ENCODE measurements at regions not wholly inside any gene's neighbourhood (a gene's known extent, or its start where the extent isn't known, plus 50 kb on each side); places are given as distances from the start of the nearest gene placed in this dataset.

DNA sequence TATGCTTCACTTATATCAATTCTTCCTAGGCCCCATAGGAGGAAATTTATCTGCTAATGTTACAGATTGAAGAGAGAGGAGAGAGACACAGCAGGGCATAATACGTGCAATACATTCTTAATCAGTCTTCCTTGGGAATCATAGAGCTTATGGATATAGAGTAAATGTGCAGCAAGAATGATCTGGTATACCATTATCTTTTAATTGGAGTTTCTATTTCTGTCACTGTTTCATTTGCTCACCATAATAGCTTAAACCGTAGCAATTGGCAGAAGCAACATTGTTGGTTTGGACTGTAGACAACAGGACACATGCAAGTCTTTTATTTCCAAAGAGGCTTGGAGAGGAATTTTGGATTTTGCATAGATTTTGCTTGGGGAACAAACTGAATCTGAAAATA, 68.1 kb upstream of the PCSK2 start:
- TF ChIP-seq, protein P1, sequence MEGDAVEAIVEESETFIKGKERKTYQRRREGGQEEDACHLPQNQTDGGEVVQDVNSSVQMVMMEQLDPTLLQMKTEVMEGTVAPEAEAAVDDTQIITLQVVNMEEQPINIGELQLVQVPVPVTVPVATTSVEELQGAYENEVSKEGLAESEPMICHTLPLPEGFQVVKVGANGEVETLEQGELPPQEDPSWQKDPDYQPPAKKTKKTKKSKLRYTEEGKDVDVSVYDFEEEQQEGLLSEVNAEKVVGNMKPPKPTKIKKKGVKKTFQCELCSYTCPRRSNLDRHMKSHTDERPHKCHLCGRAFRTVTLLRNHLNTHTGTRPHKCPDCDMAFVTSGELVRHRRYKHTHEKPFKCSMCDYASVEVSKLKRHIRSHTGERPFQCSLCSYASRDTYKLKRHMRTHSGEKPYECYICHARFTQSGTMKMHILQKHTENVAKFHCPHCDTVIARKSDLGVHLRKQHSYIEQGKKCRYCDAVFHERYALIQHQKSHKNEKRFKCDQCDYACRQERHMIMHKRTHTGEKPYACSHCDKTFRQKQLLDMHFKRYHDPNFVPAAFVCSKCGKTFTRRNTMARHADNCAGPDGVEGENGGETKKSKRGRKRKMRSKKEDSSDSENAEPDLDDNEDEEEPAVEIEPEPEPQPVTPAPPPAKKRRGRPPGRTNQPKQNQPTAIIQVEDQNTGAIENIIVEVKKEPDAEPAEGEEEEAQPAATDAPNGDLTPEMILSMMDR (IDR thresholded peaks at IDR 0.05; ENCODE audit: insufficient read depth, low read length, poor library complexity, severe bottlenecking), result no peak
- Histone ChIP-seq H3K4me3 (replicated peaks; ENCODE audit: low read depth, low read length) (no peak overlapping the region), H3K36me3 (ENCODE audit: control insufficient read depth, insufficient read depth, low read length) (no peaks in the 10 kb centered on the region), H3K27me3 (replicated peaks; ENCODE audit: control insufficient read depth, insufficient read depth, low read length) (no peaks in the 10 kb centered on the region)
- DNase-seq (ENCODE audit: extremely low read depth, insufficient read length), result no peak

DNA sequence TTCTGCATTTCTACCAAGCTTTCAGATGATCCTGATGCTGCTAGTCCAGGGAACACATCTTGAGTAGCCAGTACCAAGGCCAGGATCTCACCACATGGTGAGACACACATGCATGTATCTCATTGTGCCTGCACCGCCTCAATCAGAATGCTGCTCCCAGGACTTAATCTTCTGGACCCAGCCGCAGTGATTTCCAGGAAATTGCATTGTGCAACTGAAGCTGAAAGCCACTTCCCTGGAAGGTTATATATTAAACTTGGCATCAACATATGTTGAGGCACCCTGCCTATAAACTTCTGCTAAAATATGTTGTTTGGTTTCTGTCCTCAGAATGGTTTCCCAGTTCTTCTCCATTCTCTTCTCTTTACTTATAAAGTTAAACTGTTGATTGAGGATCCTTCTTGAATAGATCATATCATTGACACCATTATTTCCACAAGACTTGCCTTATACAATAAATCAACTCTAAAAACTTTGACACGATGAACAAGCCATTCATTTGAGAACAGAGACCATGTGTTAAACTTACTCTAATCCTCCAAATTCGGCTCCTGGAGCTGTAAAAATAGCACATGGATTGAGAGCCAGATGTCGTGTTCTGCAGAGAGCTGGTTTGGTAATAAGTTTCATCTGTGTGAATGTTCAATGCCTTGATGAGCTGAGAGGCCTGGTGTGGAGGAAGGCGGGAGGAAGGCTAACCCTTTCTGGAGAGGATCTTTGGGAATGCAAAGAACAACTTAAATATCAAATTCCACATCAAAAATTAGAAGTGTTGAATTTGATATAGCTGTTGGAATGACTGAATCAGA, 65.0 kb upstream of the PCSK2 start:
- DNase-seq (ENCODE audit: extremely low read depth, insufficient read length), result no peak
- Histone ChIP-seq H3K4me3 (replicated peaks; ENCODE audit: low read depth, low read length) (no peak overlapping the region), H3K36me3 (ENCODE audit: control insufficient read depth, insufficient read depth, low read length) (no peaks in the 10 kb centered on the region), H3K27me3 (replicated peaks; ENCODE audit: control insufficient read depth, insufficient read depth, low read length) (no peaks in the 10 kb centered on the region)
- TF ChIP-seq, protein P1 (IDR thresholded peaks at IDR 0.05; ENCODE audit: insufficient read depth, low read length, poor library complexity, severe bottlenecking), result no peak

DNA sequence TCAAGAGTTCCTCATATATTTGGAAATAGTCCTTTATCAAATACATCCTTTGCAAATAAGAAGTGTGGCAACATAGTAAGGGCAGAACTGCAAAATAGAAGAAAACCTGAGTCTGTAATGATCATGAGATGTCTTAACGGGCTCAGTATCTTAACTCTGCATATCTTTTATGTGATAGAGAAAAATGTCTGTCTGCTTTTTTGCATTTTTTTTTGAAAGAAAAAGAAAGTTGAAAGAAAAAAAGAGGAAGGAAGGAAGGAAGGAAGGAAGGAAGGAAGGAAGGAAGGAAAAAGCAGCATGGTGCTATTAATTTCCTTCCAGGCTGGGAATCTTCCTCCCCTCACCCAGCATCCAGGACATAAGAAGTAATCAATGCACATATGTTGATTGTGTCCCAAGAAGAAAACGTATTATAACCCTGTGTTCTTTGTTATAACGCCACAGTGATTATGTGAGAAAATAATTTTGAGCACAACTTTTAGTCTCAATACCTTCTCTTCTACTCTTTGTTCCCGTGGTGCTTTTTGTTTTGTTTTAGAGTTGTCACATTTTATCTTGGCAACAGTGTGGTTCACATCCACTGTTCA, 58.7 kb upstream of the PCSK2 start:
- Histone ChIP-seq H3K27me3 (replicated peaks; ENCODE audit: control insufficient read depth, insufficient read depth, low read length) (no peaks in the 10 kb centered on the region), H3K4me3 (replicated peaks; ENCODE audit: low read depth, low read length) (no peak overlapping the region), H3K36me3 (ENCODE audit: control insufficient read depth, insufficient read depth, low read length) (no peaks in the 10 kb centered on the region)
- TF ChIP-seq, protein P1 (IDR thresholded peaks at IDR 0.05; ENCODE audit: insufficient read depth, low read length, poor library complexity, severe bottlenecking), result no peak
- DNase-seq (ENCODE audit: extremely low read depth, insufficient read length), result no peak

DNA sequence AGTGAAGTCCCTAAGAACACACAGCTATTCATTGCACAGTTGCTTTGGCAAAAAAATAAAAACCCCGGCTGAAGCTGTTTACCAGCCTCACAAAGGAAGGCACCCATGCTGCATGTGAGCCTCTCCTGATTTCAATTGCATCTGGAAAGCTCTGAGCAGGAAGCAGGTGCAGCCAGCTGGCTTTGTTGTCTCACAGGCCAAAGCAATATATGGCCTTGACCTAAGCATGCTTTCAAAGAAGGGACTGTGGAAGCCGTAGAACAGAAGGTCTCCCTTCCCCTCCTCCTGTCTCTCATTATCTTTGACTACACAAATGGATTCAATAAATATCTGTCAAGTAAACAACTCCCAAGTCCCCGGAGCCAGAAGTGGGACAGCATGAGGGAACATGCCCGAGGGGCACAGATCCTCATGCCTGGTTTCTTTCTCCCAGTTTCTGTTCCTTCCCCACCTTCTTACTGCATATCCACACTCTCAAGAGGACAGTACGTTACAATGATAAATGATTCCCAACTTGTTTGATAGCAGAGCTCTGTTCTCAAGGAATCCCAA, 57.2 kb upstream of the PCSK2 start:
- DNase-seq (ENCODE audit: extremely low read depth, insufficient read length), result no peak

DNA sequence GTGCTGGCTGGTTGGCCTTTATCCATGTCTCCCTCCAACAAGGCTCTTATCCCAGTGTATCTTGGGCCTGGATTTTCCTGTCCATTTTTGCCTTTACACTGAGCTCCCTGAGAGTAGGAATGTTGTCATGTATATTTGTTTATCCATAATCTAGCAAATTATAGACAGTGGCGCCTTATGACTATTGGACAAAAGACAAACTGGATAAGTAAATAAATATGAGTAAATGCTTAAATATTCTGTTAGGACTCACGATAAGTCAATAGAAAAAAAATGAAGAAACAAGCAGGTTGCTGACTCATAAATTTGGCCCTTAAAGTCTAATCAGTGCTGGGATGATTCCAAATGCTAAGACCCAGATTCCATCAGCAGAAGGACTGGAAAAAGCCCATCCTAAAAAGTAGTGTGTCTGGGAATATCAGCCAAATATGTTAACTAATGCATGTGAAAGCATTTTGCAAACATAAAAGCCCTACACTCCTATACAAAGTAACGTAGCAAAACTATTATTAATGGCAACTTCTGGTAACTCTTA, 55.0 kb upstream of the PCSK2 start:
- TF ChIP-seq, protein P1 (IDR thresholded peaks at IDR 0.05; ENCODE audit: insufficient read depth, low read length, poor library complexity, severe bottlenecking), result no peak
- no peak for DNase-seq (ENCODE audit: extremely low read depth, insufficient read length)
- Histone ChIP-seq H3K27me3 (replicated peaks; ENCODE audit: control insufficient read depth, insufficient read depth, low read length) (no peaks in the 10 kb centered on the region), H3K36me3 (ENCODE audit: control insufficient read depth, insufficient read depth, low read length) (no peaks in the 10 kb centered on the region), H3K4me3 (replicated peaks; ENCODE audit: low read depth, low read length) (no peak overlapping the region)

More for the DNA sequence above, 57.2 kb upstream of the PCSK2 start:
- H3K36me3 ChIP-seq (ENCODE audit: control insufficient read depth, insufficient read depth, low read length), result no peaks in the 10 kb centered on the region
- H3K4me3 ChIP-seq (replicated peaks; ENCODE audit: low read depth, low read length), result no peak overlapping the region
- H3K27me3 ChIP-seq (replicated peaks; ENCODE audit: control insufficient read depth, insufficient read depth, low read length), result no peaks in the 10 kb centered on the region
- TF ChIP-seq, protein P1 (IDR thresholded peaks at IDR 0.05; ENCODE audit: insufficient read depth, low read length, poor library complexity, severe bottlenecking), result no peak

All from GM06990 (cell line).